Stomach (tissue), 4 donors: ENCODE measurements at regions not wholly inside any gene's neighbourhood (a gene's known extent, or its start where the extent isn't known, plus 50 kb on each side); places are given as distances from the start of the nearest gene placed in this dataset.

Source experiments
- POLR2A ChIP-seq, 4 donors: fragments of 450-650 bp; IDR thresholded peaks; one replicate each; pipeline ENCODE4 v1.6.1; 2016; ENCODE audit warnings: antibody characterized with exemption in 4 of 4, control low read depth in 2 of 4, mild to moderate bottlenecking in 1 of 4, moderate library complexity in 1 of 4
- POLR2AphosphoS5 ChIP-seq, 3 donors: sonication (generic); formaldehyde crosslinking; IDR thresholded peaks; one replicate each; pipeline ENCODE4 v1.6.1; 2016; ENCODE audit warnings: antibody characterized with exemption in 3 of 3
- TF ChIP-seq, protein P1 (sequence below), 7 experiments: fragments of 450-650 bp in 4 of 7; fragments of 200-600 bp in 3 of 7; sonication (generic) in 3 of 7; IDR thresholded peaks; one replicate each; pipeline ENCODE4 v1.5.1; 2016 to 2019; ENCODE audit warnings: antibody characterized with exemption in 7 of 7, control low read depth in 2 of 7, mild to moderate bottlenecking in 1 of 7

GRCh38 chr7:1329261-1329660 is 96.6 kb downstream of the UNCX start:
- TF ChIP-seq, protein P1, sequence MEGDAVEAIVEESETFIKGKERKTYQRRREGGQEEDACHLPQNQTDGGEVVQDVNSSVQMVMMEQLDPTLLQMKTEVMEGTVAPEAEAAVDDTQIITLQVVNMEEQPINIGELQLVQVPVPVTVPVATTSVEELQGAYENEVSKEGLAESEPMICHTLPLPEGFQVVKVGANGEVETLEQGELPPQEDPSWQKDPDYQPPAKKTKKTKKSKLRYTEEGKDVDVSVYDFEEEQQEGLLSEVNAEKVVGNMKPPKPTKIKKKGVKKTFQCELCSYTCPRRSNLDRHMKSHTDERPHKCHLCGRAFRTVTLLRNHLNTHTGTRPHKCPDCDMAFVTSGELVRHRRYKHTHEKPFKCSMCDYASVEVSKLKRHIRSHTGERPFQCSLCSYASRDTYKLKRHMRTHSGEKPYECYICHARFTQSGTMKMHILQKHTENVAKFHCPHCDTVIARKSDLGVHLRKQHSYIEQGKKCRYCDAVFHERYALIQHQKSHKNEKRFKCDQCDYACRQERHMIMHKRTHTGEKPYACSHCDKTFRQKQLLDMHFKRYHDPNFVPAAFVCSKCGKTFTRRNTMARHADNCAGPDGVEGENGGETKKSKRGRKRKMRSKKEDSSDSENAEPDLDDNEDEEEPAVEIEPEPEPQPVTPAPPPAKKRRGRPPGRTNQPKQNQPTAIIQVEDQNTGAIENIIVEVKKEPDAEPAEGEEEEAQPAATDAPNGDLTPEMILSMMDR (IDR thresholded peaks at IDR 0.05): no peak
- TF ChIP-seq POLR2A (IDR thresholded peaks at IDR 0.05) (no peak), POLR2AphosphoS5 (IDR thresholded peaks at IDR 0.05) (no peak)
